ENCODE measurements at regions not wholly inside any gene's neighbourhood (a gene's known extent, or its start where the extent isn't known, plus 50 kb on each side); places are given as distances from the start of the nearest gene placed in this dataset.

DNA sequence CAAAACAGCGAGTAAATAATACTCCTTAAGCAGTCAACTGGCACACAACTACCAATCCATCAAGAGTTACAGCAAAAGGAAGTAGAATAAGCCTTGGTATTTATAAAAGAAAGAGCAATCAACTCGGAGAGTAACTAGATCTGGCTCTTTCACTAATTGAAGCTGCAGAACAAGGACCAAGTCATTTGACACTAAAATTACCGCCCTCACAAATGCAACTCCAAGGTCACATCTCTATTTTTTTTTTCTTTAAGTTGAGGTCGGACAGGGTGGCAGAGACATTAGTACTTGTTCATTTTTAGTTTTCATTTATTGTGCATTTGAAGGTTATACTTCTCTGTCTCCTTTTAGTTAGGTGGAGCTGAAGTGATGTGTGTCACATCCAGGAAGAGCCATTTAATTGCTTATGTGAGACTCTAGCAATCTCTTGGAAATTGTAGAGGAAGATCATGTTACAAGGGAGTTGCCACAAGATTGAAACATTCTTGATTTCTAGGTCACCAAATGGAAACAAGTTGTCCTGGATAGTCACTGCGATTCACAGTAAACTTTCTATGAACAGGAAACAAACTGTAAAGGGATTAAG is 138.1 kb upstream of the ADAMTS5 start:
- Histone ChIP-seq H3K4me3 (ENCODE audit: control insufficient read depth in 1 of 7, extremely low read depth in 1 of 7, insufficient read depth in 4 of 7, low read depth in 2 of 7, low read length in 6 of 7) (no peak overlapping the region), H3K27ac (ENCODE audit: insufficient read depth in 1 of 2, low read depth in 1 of 2, low read length in 2 of 2, poor library complexity in 1 of 2, severe bottlenecking in 2 of 2) (no peak overlapping the region), H3K27me3 (replicated peaks in 2 of 5; ENCODE audit: control insufficient read depth in 4 of 5, insufficient read depth in 5 of 5, low read length in 4 of 5) (no peaks in the 10 kb centered on the region), H3K4me1 (ENCODE audit: control extremely low read depth in 1 of 4, control insufficient read depth in 4 of 4, insufficient read depth in 4 of 4, low read length in 3 of 4) (no peaks in the 10 kb centered on the region), H3K9me3 (ENCODE audit: control extremely low read depth in 1 of 5, control insufficient read depth in 4 of 5, insufficient read depth in 2 of 5, low read depth in 1 of 5, low read length in 4 of 5) (no peaks in the 10 kb centered on the region), H3K36me3 (ENCODE audit: control insufficient read depth in 4 of 4, insufficient read depth in 4 of 4, low read length in 3 of 4) (no peaks in the 10 kb centered on the region)
- no peak for DNase-seq
- ChIA-PET POLR2A (no interaction called here), CTCF (no interaction called here)
- 78% methylated on average over 3 of the region's 5 CpGs for WGBS (ENCODE audit: insufficient coverage)

DNA sequence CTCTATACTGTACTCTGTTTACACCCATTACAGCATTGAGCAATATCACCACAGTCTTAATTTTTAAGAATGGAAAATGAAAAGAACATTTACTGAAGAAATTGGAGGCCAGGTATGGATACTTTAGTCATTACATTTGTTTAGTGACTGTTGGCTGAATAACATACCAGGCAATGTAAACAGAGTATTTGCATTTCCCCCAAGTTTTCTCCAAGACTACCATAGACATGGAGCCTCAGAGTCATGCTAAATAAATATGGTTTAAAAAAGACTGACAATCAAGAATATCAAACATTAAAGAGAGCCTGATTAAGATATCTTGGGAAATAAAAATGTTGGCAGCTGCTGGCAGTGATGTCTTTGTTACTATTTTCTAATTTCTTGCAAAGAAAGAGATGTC is 136.9 kb upstream of the ADAMTS5 start:
- H3K27ac ChIP-seq (ENCODE audit: insufficient read depth in 1 of 2, low read depth in 1 of 2, low read length in 2 of 2, poor library complexity in 1 of 2, severe bottlenecking in 2 of 2), result no peak overlapping the region
- H3K36me3 ChIP-seq (ENCODE audit: control insufficient read depth in 4 of 4, insufficient read depth in 4 of 4, low read length in 3 of 4), result no peaks in the 10 kb centered on the region
- H3K4me3 ChIP-seq (ENCODE audit: control insufficient read depth in 1 of 7, extremely low read depth in 1 of 7, insufficient read depth in 4 of 7, low read depth in 2 of 7, low read length in 6 of 7), result no peak overlapping the region
- ChIA-PET POLR2A (no interaction called here), CTCF (no interaction called here)
- peaks cover 0 to 2% (median 0%) of the 10 kb centered on the region in 5 experiments for H3K9me3 ChIP-seq (ENCODE audit: control extremely low read depth in 1 of 5, control insufficient read depth in 4 of 5, insufficient read depth in 2 of 5, low read depth in 1 of 5, low read length in 4 of 5)
- no peaks in the 10 kb centered on the region for H3K4me1 ChIP-seq (ENCODE audit: control extremely low read depth in 1 of 4, control insufficient read depth in 4 of 4, insufficient read depth in 4 of 4, low read length in 3 of 4)
- no peaks in the 10 kb centered on the region for H3K27me3 ChIP-seq (replicated peaks in 2 of 5; ENCODE audit: control insufficient read depth in 4 of 5, insufficient read depth in 5 of 5, low read length in 4 of 5)
- no peak for DNase-seq

GRCh38 chr21:27101523-27101922 is 134.6 kb upstream of the ADAMTS5 start:
- no peak overlapping the region for H3K4me3 ChIP-seq (ENCODE audit: control insufficient read depth in 1 of 7, extremely low read depth in 1 of 7, insufficient read depth in 4 of 7, low read depth in 2 of 7, low read length in 6 of 7)
- WGBS (ENCODE audit: insufficient coverage), result no CpG with 5 or more reads among the region's 1 CpG
- no peak for DNase-seq
- H3K4me1 ChIP-seq (ENCODE audit: control extremely low read depth in 1 of 4, control insufficient read depth in 4 of 4, insufficient read depth in 4 of 4, low read length in 3 of 4), result no peaks in the 10 kb centered on the region
- no peaks in the 10 kb centered on the region for H3K36me3 ChIP-seq (ENCODE audit: control insufficient read depth in 4 of 4, insufficient read depth in 4 of 4, low read length in 3 of 4)
- no peak overlapping the region for H3K27ac ChIP-seq (ENCODE audit: insufficient read depth in 1 of 2, low read depth in 1 of 2, low read length in 2 of 2, poor library complexity in 1 of 2, severe bottlenecking in 2 of 2)
- H3K9me3 ChIP-seq (ENCODE audit: control extremely low read depth in 1 of 5, control insufficient read depth in 4 of 5, insufficient read depth in 2 of 5, low read depth in 1 of 5, low read length in 4 of 5), result peaks cover 0 to 2% (median 0%) of the 10 kb centered on the region in 5 experiments
- POLR2A ChIA-PET, result interaction anchor here (0.6 kb wide), 1 partner anchor 57 kb away, joined by 3 read pairs; no protein-coding TSS in a partner anchor
- no peaks in the 10 kb centered on the region for H3K27me3 ChIP-seq (replicated peaks in 2 of 5; ENCODE audit: control insufficient read depth in 4 of 5, insufficient read depth in 5 of 5, low read length in 4 of 5)
- CTCF ChIA-PET, result no interaction called here

DNA sequence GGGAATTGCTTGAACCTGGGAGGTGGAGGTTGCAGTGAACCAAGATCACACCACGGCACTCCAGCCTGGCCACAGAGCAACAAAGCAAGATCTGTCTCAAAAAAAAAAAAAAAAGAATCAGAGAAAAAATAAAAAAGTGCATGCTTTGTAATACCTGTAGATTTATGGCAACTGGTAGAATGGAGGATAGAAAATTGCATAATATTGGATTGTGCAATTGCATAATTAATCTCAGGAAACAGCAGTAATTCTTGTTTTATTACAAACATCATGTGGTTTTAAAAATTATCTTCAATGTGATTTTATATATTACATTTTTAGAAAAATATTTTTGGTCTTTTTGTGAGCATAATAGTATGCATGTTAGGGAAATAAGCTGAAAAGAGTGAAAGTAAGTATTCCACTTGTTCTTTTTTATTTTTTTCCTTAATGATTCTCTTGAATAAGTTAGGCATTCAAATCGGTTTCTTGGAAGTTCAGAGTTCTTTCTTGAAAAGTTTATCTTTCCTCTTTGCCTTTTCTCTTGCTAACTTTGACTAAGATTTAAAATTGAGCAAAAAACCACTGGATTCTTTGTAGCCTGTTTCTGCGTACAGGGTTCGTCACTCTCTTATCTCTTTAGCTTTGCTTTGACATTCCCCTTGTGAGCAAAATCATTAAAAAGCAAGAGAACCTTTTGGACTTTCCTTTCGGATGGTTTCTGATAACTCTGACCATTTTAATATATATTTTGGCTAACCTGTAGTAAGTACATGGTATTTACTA is 127.5 kb upstream of the ADAMTS5 start:
- DNase-seq, result no peak
- CTCF ChIA-PET, result no interaction called here
- 92% methylated on average over 4 of the region's 5 CpGs for WGBS (ENCODE audit: insufficient coverage)

DNA sequence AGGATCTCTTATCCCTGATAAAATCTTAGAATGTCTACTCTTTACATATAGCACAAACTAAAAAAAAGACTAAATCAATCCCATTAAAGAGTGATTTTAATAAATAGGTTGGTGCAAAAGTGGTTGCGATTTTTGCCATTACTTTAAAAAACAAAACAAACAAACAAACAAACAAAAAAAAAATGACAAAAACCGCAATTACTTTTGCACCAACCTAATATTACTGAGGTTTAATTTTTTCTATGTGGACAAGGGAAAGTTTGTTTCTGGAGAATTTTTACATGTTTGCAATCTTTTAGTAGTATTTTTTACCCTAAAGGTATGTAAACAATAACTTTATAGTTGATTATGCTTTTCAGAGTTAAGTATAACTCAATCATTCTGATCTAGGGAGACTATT is 119.7 kb upstream of the ADAMTS5 start:
- ChIA-PET CTCF (no interaction called here), POLR2A (no interaction called here)
- Histone ChIP-seq H3K27me3 (replicated peaks in 2 of 5; ENCODE audit: control insufficient read depth in 4 of 5, insufficient read depth in 5 of 5, low read length in 4 of 5) (no peaks in the 10 kb centered on the region), H3K4me3 (ENCODE audit: control insufficient read depth in 1 of 7, extremely low read depth in 1 of 7, insufficient read depth in 4 of 7, low read depth in 2 of 7, low read length in 6 of 7) (no peak overlapping the region), H3K27ac (ENCODE audit: insufficient read depth in 1 of 2, low read depth in 1 of 2, low read length in 2 of 2, poor library complexity in 1 of 2, severe bottlenecking in 2 of 2) (no peak overlapping the region), H3K9me3 (ENCODE audit: control extremely low read depth in 1 of 5, control insufficient read depth in 4 of 5, insufficient read depth in 2 of 5, low read depth in 1 of 5, low read length in 4 of 5) (no peaks in the 10 kb centered on the region), H3K36me3 (ENCODE audit: control insufficient read depth in 4 of 4, insufficient read depth in 4 of 4, low read length in 3 of 4) (no peaks in the 10 kb centered on the region), H3K4me1 (ENCODE audit: control extremely low read depth in 1 of 4, control insufficient read depth in 4 of 4, insufficient read depth in 4 of 4, low read length in 3 of 4) (no peaks in the 10 kb centered on the region)
- no peak for DNase-seq
- WGBS (ENCODE audit: insufficient coverage), result no CpG with 5 or more reads among the region's 2 CpGs

More for the DNA sequence above, 127.5 kb upstream of the ADAMTS5 start:
- Histone ChIP-seq H3K4me1 (ENCODE audit: control extremely low read depth in 1 of 4, control insufficient read depth in 4 of 4, insufficient read depth in 4 of 4, low read length in 3 of 4) (no peaks in the 10 kb centered on the region), H3K27ac (ENCODE audit: insufficient read depth in 1 of 2, low read depth in 1 of 2, low read length in 2 of 2, poor library complexity in 1 of 2, severe bottlenecking in 2 of 2) (no peak overlapping the region), H3K36me3 (ENCODE audit: control insufficient read depth in 4 of 4, insufficient read depth in 4 of 4, low read length in 3 of 4) (no peaks in the 10 kb centered on the region), H3K27me3 (replicated peaks in 2 of 5; ENCODE audit: control insufficient read depth in 4 of 5, insufficient read depth in 5 of 5, low read length in 4 of 5) (no peaks in the 10 kb centered on the region), H3K4me3 (ENCODE audit: control insufficient read depth in 1 of 7, extremely low read depth in 1 of 7, insufficient read depth in 4 of 7, low read depth in 2 of 7, low read length in 6 of 7) (no peak overlapping the region), H3K9me3 (ENCODE audit: control extremely low read depth in 1 of 5, control insufficient read depth in 4 of 5, insufficient read depth in 2 of 5, low read depth in 1 of 5, low read length in 4 of 5) (peaks cover 0 to 2% (median 0%) of the 10 kb centered on the region in 5 experiments)
- POLR2A ChIA-PET, result no interaction called here

GRCh38 chr21:27086186-27086585 is 119.3 kb upstream of the ADAMTS5 start:
- H3K36me3 ChIP-seq (ENCODE audit: control insufficient read depth in 4 of 4, insufficient read depth in 4 of 4, low read length in 3 of 4), result no peaks in the 10 kb centered on the region
- H3K4me1 ChIP-seq (ENCODE audit: control extremely low read depth in 1 of 4, control insufficient read depth in 4 of 4, insufficient read depth in 4 of 4, low read length in 3 of 4), result no peaks in the 10 kb centered on the region
- CTCF ChIA-PET, result no interaction called here
- no peak overlapping the region for H3K27ac ChIP-seq (ENCODE audit: insufficient read depth in 1 of 2, low read depth in 1 of 2, low read length in 2 of 2, poor library complexity in 1 of 2, severe bottlenecking in 2 of 2)
- DNase-seq, result no peak
- no peaks in the 10 kb centered on the region for H3K27me3 ChIP-seq (replicated peaks in 2 of 5; ENCODE audit: control insufficient read depth in 4 of 5, insufficient read depth in 5 of 5, low read length in 4 of 5)
- no peaks in the 10 kb centered on the region for H3K9me3 ChIP-seq (ENCODE audit: control extremely low read depth in 1 of 5, control insufficient read depth in 4 of 5, insufficient read depth in 2 of 5, low read depth in 1 of 5, low read length in 4 of 5)
- H3K4me3 ChIP-seq (ENCODE audit: control insufficient read depth in 1 of 7, extremely low read depth in 1 of 7, insufficient read depth in 4 of 7, low read depth in 2 of 7, low read length in 6 of 7), result no peak overlapping the region
- no CpG with 5 or more reads among the region's 6 CpGs for WGBS (ENCODE audit: insufficient coverage)
- POLR2A ChIA-PET, result no interaction called here

DNA sequence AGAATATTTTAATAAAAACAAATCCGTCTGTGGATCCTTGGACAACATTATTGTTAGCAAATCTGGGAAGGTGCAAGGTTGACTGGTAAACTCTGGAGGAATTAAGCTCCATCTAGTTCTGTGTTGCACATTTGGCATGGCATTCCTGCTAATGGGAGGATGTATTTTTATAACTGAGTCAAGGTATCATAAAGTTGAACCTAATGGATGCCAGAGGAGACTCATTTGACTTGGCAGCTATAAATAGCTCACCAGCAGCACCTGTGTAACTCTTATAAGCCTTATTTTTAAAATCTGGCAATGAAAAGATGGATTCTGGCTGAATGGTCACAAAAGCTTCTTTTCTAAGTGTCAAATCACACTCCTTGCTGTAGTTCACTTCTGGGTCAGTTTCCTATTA is 118.5 kb upstream of the ADAMTS5 start:
- Histone ChIP-seq H3K27me3 (replicated peaks in 2 of 5; ENCODE audit: control insufficient read depth in 4 of 5, insufficient read depth in 5 of 5, low read length in 4 of 5) (no peaks in the 10 kb centered on the region), H3K36me3 (ENCODE audit: control insufficient read depth in 4 of 4, insufficient read depth in 4 of 4, low read length in 3 of 4) (no peaks in the 10 kb centered on the region), H3K4me3 (ENCODE audit: control insufficient read depth in 1 of 7, extremely low read depth in 1 of 7, insufficient read depth in 4 of 7, low read depth in 2 of 7, low read length in 6 of 7) (no peak overlapping the region), H3K9me3 (ENCODE audit: control extremely low read depth in 1 of 5, control insufficient read depth in 4 of 5, insufficient read depth in 2 of 5, low read depth in 1 of 5, low read length in 4 of 5) (no peaks in the 10 kb centered on the region), H3K4me1 (ENCODE audit: control extremely low read depth in 1 of 4, control insufficient read depth in 4 of 4, insufficient read depth in 4 of 4, low read length in 3 of 4) (no peaks in the 10 kb centered on the region), H3K27ac (ENCODE audit: insufficient read depth in 1 of 2, low read depth in 1 of 2, low read length in 2 of 2, poor library complexity in 1 of 2, severe bottlenecking in 2 of 2) (no peak overlapping the region)
- WGBS (ENCODE audit: insufficient coverage), result no CpG with 5 or more reads among the region's 1 CpG
- POLR2A ChIA-PET, result no interaction called here
- DNase-seq, result no peak
- CTCF ChIA-PET, result no interaction called here

Measured in common myeloid progenitor, CD34-positive (primary cell).